Stimulated activated CD4-positive, alpha-beta T cell treated with anti-CD3 and anti-CD28 coated beads, Interleukin-2, amount 100 ng/mL, for 24 hours (primary cell): ENCODE measurements at regions not wholly inside any gene's neighbourhood (a gene's known extent, or its start where the extent isn't known, plus 50 kb on each side); places are given as distances from the start of the nearest gene placed in this dataset.
"Not testable (repeated sequence)": the region's sequence is repeated elsewhere in the genome, so short reads cannot be mapped to it uniquely, and the experiment has no call there.

ENCODE experiments used
- DNase-seq, 2 donors: peaks; one replicate each; pipeline ENCODE4 v3.0.0-alpha.2; 2020

- no peak for DNase-seq
Observed at GRCh38 chr5:36436306-36436705, 134.6 kb upstream of the RANBP3L start.

- DNase-seq: no peak
Observed at GRCh38 chr5:36438765-36439561, 137.3 kb upstream of the RANBP3L start.

GRCh38 chr5:36440300-36440699 lies 138.6 kb upstream of the RANBP3L start:
- no peak for DNase-seq

- DNase-seq: no peak
Observed at GRCh38 chr5:36441280-36441679, 139.6 kb upstream of the RANBP3L start.

GRCh38 chr5:36442352-36442751 lies 140.7 kb upstream of the RANBP3L start:
- DNase-seq: no peak

- DNase-seq: no peak
Observed at GRCh38 chr5:36442796-36443195, 141.1 kb upstream of the RANBP3L start.

- DNase-seq: no peak
Observed at GRCh38 chr5:36443941-36444340, 142.2 kb upstream of the RANBP3L start.

- DNase-seq: no peak
Observed at GRCh38 chr5:36444582-36445418, 143.1 kb upstream of the RANBP3L start.

GRCh38 chr5:36447776-36448175 lies 146.1 kb upstream of the RANBP3L start:
- no peak for DNase-seq

- no peak for DNase-seq
Observed at GRCh38 chr5:36450229-36451014, 148.7 kb upstream of the RANBP3L start.

- no peak for DNase-seq
Observed at GRCh38 chr5:36452424-36453006, 150.8 kb upstream of the RANBP3L start.

- no peak for DNase-seq
Observed at GRCh38 chr5:36457511-36458270, 148.7 kb upstream of the SLC1A3 start.

GRCh38 chr5:36458746-36459145 lies 147.7 kb upstream of the SLC1A3 start:
- no peak for DNase-seq

GRCh38 chr5:36459176-36460135 lies 146.9 kb upstream of the SLC1A3 start:
- no peak for DNase-seq

GRCh38 chr5:36462295-36463021 lies 143.9 kb upstream of the SLC1A3 start:
- DNase-seq: no peak

- DNase-seq: not testable (repeated sequence)
Observed at GRCh38 chr5:36475942-36476341, 130.5 kb upstream of the SLC1A3 start.

GRCh38 chr5:36478646-36479317 lies 127.6 kb upstream of the SLC1A3 start:
- no peak for DNase-seq

- no peak for DNase-seq
Observed at GRCh38 chr5:36481454-36482120, 124.8 kb upstream of the SLC1A3 start.

GRCh38 chr5:36482812-36483211 lies 123.6 kb upstream of the SLC1A3 start:
- no peak for DNase-seq
